HepG2 (cell line): ENCODE measurements at regions not wholly inside any gene's neighbourhood (a gene's known extent, or its start where the extent isn't known, plus 50 kb on each side); places are given as distances from the start of the nearest gene placed in this dataset.

ENCODE experiments used
- ATAC-seq: fragments of 200-7000 bp; cut with Tn5 transposase; 3 replicates; pipeline ENCODE4 v1.9.1; 2020; ENCODE audit warnings: mild to moderate bottlenecking, moderate library complexity
- BruUV-seq: library from RNA; stranded (reverse); fragments of 400-500 nt; replicated peaks from 2 replicates; lab custom pipeline; 2021; lab: Mats Ljungman, UMichigan
- CTCF ChIA-PET: fragments of 300-600 bp; formaldehyde crosslinking; extraction: SDS; loops from one replicate; lab custom pipeline; 2021; ENCODE audit warnings: low total read pairs, inconsistent platforms, low intra/inter-chr PET ratio; lab: Yijun Ruan, JAX
- POLR2A ChIA-PET: fragments of 350-600 bp; sonication (Branson Sonifier 250); formaldehyde crosslinking; loops from one replicate; lab custom pipeline; 2020; ENCODE audit warnings: antibody characterized with exemption, inconsistent platforms; lab: Yijun Ruan, JAX
- DNase-seq: peaks from one replicate; pipeline ENCODE4 v3.0.0-alpha.2; 2015; ENCODE audit warnings: low spot score
- FAIRE-seq: peaks from 3 replicates; lab custom pipeline; 2011; peaks lifted over from hg19 to GRCh38; lab: Jason Lieb, UNC
- H2AFZ ChIP-seq: one replicate; pipeline ENCODE4 v1.6.1; 2011; ENCODE audit warnings: low read length, inconsistent platforms
- H3K27ac ChIP-seq: fragments of 300-600 bp; 3 replicates; pipeline ENCODE4 v1.8.0; 2011; ENCODE audit warnings: mixed run types, mild to moderate bottlenecking, mixed read lengths, low read length, inconsistent platforms; ENCODE audit not compliant: insufficient read depth; ENCODE audit errors: extremely low read length
- H3K27me3 ChIP-seq, 2 experiments: fragments of 200-600 bp in 1 of 2; 2 replicates in 1 of 2; 3 replicates in 1 of 2; pipeline versions ENCODE4 v1.6.0 to v1.8.0; 2011; ENCODE audit warnings: low read length in 2 of 2, mild to moderate bottlenecking in 2 of 2, moderate library complexity in 2 of 2, inconsistent platforms in 1 of 2; ENCODE audit not compliant: insufficient read depth in 2 of 2, control insufficient read depth in 1 of 2
- H3K36me3 ChIP-seq, 2 experiments: fragments of 200-600 bp in 1 of 2; replicated peaks in 1 of 2; 2 replicates in 1 of 2; 3 replicates in 1 of 2; pipeline versions ENCODE4 v1.5.1 to v1.8.0; 2011; ENCODE audit warnings: low read length in 2 of 2, inconsistent platforms in 1 of 2; ENCODE audit not compliant: insufficient read depth in 2 of 2, control insufficient read depth in 1 of 2
- H3K4me1 ChIP-seq: 2 replicates; pipeline ENCODE4 v1.5.1; 2012; ENCODE audit warnings: low read length, inconsistent platforms; ENCODE audit not compliant: insufficient read depth
- H3K4me2 ChIP-seq: 2 replicates; pipeline ENCODE4 v1.6.0; 2011; ENCODE audit warnings: low read depth, low read length, inconsistent platforms
- H3K4me3 ChIP-seq, 3 experiments: fragments of 200-600 bp in 1 of 3; sonication (generic), shearing (Covaris generic) in 1 of 3; replicated peaks in 1 of 3; 2 replicates each; pipeline ENCODE4 v1.5.1; 2011 to 2016; ENCODE audit warnings: low read length in 3 of 3, inconsistent platforms in 2 of 3, low read depth in 2 of 3, mild to moderate bottlenecking in 2 of 3, control low read depth in 1 of 3, mixed read lengths in 1 of 3; ENCODE audit not compliant: insufficient read depth in 1 of 3
- H3K79me2 ChIP-seq: one replicate; pipeline ENCODE4 v1.6.1; 2011; ENCODE audit warnings: low read length, inconsistent platforms; ENCODE audit not compliant: insufficient read depth
- H3K9ac ChIP-seq: 2 replicates; pipeline ENCODE4 v1.6.0; 2011; ENCODE audit warnings: mild to moderate bottlenecking, low read depth, low read length, inconsistent platforms; ENCODE audit not compliant: insufficient read depth
- H3K9me3 ChIP-seq: 2 replicates; pipeline ENCODE4 v1.5.1; 2012; ENCODE audit warnings: mild to moderate bottlenecking, low read length
- H4K20me1 ChIP-seq: 2 replicates; pipeline ENCODE4 v1.6.0; 2011; ENCODE audit warnings: inconsistent platforms, mild to moderate bottlenecking, low read length, moderate library complexity; ENCODE audit not compliant: insufficient read depth
- KDM3A ChIP-seq: IDR thresholded peaks from 2 replicates; pipeline ENCODE4 v1.6.1; 2018; ENCODE audit warnings: low read depth, missing compliant biosample characterization
- KLF11 ChIP-seq: IDR thresholded peaks from 2 replicates; pipeline ENCODE4 v1.6.1; 2016; ENCODE audit warnings: missing compliant biosample characterization
- ZBTB38 ChIP-seq: sonication (generic); formaldehyde crosslinking; IDR thresholded peaks from 2 replicates; pipeline ENCODE4 v1.5.1; 2020; ENCODE audit warnings: mild to moderate bottlenecking, missing genetic modification reagents
- ZKSCAN1 ChIP-seq: fragments of 150-350 bp; IDR thresholded peaks from 2 replicates; pipeline ENCODE4 v1.6.1; 2014; ENCODE audit warnings: low read length
- ZNF224 ChIP-seq: sonication (generic); formaldehyde crosslinking; IDR thresholded peaks from 2 replicates; pipeline ENCODE4 v1.5.0; 2020; ENCODE audit warnings: mild to moderate bottlenecking, missing genetic modification reagents
- ZNF234 ChIP-seq: sonication (generic); formaldehyde crosslinking; conservative IDR thresholded peaks from 2 replicates; pipeline ENCODE4 v1.5.1; 2020; ENCODE audit warnings: mild to moderate bottlenecking, missing genetic modification reagents
- ZNF839 ChIP-seq: sonication (generic); formaldehyde crosslinking; IDR thresholded peaks from 2 replicates; pipeline ENCODE4 v1.4.0; 2020; ENCODE audit warnings: missing genetic modification reagents, mild to moderate bottlenecking, borderline replicate concordance
- ZNF883 ChIP-seq: sonication (generic); formaldehyde crosslinking; IDR thresholded peaks from 2 replicates; pipeline ENCODE4 v1.5.1; 2020; ENCODE audit warnings: mild to moderate bottlenecking, missing genetic modification reagents; ENCODE audit errors: not compliant biosample characterization
- WGBS: methylation state at CpG from one replicate; pipeline ENCODE4 v1.1.6; 2017; ENCODE audit warnings: low lambda C conversion rate; 5-methylcytosine and 5-hydroxymethylcytosine counted together
- in situ Hi-C: cut with HindIII; loops from 2 replicates; pipeline ENCODE4 v1.10.0; 2017; ENCODE audit warnings: low pct_unique_long_range_greater_than_20kb; ENCODE audit not compliant: extremely low pct_ligation_motif_present
- intact Hi-C: fragments of 100-400 bp; cut with micrococcal nuclease; formaldehyde crosslinking; loops from one replicate; pipeline ENCODE4 v1.10.0; 2022; ENCODE audit not compliant: unreplicated experiment
- TF ChIP-seq, protein P1 (sequence below), 2 experiments: sonication (generic) in 1 of 2; formaldehyde crosslinking in 1 of 2; IDR thresholded peaks; 2 replicates each; pipeline versions ENCODE4 v1.4.0 to v1.6.1; 2016 to 2020; ENCODE audit warnings: borderline replicate concordance in 1 of 2, low read depth in 1 of 2, mild to moderate bottlenecking in 1 of 2, missing genetic modification reagents in 1 of 2
- TF ChIP-seq, protein P2 (sequence below): sonication (generic); formaldehyde crosslinking; conservative IDR thresholded peaks from 2 replicates; pipeline ENCODE4 v1.4.0; 2020; ENCODE audit warnings: missing genetic modification reagents
- TF ChIP-seq, protein P3 (sequence below): sonication (generic); formaldehyde crosslinking; IDR thresholded peaks from 2 replicates; pipeline ENCODE4 v1.8.0; 2022; ENCODE audit warnings: low read depth, missing genetic modification reagents
- TF ChIP-seq, protein P4 (sequence below): sonication (generic); formaldehyde crosslinking; IDR thresholded peaks from 2 replicates; pipeline ENCODE4 v1.9.0; 2022; ENCODE audit warnings: low read depth, missing genetic modification reagents

DNA sequence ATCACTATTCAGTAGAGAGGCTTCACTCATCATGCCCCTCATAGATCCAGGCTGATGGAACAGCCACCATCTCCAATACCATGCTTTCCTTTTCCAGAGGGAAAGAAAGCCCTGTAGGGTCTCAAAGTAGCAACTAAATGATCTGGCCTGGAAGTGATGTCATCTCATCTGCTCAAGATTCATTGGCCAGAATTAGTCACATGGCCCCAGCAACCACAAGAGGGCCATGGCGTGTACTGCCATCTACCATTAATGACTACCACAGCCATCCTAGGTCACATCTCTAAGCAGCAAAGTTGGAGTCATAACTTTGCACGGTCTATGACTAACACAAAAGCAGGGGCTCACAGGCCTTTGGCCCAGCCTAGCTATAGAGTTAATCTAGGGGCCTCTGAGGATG is 194.8 kb downstream of the KIT start:
- Histone ChIP-seq H3K79me2 (no peaks in the 10 kb centered on the region), H3K9ac (no peak overlapping the region)
- DNase-seq, result no peak
- no peak for TF ChIP-seq KDM3A
- TF ChIP-seq, protein P1, sequence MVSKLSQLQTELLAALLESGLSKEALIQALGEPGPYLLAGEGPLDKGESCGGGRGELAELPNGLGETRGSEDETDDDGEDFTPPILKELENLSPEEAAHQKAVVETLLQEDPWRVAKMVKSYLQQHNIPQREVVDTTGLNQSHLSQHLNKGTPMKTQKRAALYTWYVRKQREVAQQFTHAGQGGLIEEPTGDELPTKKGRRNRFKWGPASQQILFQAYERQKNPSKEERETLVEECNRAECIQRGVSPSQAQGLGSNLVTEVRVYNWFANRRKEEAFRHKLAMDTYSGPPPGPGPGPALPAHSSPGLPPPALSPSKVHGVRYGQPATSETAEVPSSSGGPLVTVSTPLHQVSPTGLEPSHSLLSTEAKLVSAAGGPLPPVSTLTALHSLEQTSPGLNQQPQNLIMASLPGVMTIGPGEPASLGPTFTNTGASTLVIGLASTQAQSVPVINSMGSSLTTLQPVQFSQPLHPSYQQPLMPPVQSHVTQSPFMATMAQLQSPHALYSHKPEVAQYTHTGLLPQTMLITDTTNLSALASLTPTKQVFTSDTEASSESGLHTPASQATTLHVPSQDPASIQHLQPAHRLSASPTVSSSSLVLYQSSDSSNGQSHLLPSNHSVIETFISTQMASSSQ (IDR thresholded peaks at IDR 0.05; ENCODE audit: low read depth), result no peak
- TF ChIP-seq, protein P1 (CRISPR knock-in tag; IDR thresholded peaks at IDR 0.05; ENCODE audit: borderline replicate concordance), result no peak
- TF ChIP-seq, protein P2, sequence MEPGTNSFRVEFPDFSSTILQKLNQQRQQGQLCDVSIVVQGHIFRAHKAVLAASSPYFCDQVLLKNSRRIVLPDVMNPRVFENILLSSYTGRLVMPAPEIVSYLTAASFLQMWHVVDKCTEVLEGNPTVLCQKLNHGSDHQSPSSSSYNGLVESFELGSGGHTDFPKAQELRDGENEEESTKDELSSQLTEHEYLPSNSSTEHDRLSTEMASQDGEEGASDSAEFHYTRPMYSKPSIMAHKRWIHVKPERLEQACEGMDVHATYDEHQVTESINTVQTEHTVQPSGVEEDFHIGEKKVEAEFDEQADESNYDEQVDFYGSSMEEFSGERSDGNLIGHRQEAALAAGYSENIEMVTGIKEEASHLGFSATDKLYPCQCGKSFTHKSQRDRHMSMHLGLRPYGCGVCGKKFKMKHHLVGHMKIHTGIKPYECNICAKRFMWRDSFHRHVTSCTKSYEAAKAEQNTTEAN (CRISPR knock-in tag), result no peak
- no peak for TF ChIP-seq ZBTB38 (CRISPR knock-in tag)
- no peak for TF ChIP-seq ZNF883 (CRISPR knock-in tag)
- no peak for TF ChIP-seq ZNF234 (CRISPR knock-in tag)
- TF ChIP-seq ZNF224 (CRISPR knock-in tag), result no peak
- no peak for TF ChIP-seq ZNF839
- TF ChIP-seq, protein P3, sequence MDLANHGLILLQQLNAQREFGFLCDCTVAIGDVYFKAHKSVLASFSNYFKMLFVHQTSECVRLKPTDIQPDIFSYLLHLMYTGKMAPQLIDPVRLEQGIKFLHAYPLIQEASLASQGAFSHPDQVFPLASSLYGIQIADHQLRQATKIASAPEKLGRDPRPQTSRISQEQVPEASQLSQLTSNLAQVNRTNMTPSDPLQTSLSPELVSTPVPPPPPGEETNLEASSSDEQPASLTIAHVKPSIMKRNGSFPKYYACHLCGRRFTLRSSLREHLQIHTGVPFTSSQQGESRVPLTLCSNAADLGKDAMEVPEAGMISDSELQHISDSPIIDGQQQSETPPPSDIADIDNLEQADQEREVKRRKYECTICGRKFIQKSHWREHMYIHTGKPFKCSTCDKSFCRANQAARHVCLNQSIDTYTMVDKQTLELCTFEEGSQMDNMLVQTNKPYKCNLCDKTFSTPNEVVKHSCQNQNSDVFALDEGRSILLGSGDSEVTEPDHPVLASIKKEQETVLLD (CRISPR knock-in tag), result no peak
- no peak for TF ChIP-seq KLF11 (CRISPR knock-in tag)
- no peak for TF ChIP-seq ZKSCAN1
- TF ChIP-seq, protein P4, sequence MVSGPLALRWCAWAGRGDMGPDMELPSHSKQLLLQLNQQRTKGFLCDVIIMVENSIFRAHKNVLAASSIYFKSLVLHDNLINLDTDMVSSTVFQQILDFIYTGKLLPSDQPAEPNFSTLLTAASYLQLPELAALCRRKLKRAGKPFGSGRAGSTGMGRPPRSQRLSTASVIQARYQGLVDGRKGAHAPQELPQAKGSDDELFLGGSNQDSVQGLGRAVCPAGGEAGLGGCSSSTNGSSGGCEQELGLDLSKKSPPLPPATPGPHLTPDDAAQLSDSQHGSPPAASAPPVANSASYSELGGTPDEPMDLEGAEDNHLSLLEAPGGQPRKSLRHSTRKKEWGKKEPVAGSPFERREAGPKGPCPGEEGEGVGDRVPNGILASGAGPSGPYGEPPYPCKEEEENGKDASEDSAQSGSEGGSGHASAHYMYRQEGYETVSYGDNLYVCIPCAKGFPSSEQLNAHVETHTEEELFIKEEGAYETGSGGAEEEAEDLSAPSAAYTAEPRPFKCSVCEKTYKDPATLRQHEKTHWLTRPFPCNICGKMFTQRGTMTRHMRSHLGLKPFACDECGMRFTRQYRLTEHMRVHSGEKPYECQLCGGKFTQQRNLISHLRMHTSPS (CRISPR knock-in tag), result no peak
- TF ChIP-seq, all 625 proteins: peak for 0
- Histone ChIP-seq H3K4me1 (no peaks in the 10 kb centered on the region), H3K27me3 (peaks cover 0 to 4% of the 10 kb centered on the region in 2 experiments; a peak in 2 of 5 replicates), H3K27ac (no peak overlapping the region), H2AFZ (no peak overlapping the region), H3K9me3 (no peaks in the 10 kb centered on the region), H4K20me1 (no peaks in the 10 kb centered on the region), H3K4me3 (no peak overlapping the region), H3K4me2 (no peak overlapping the region), H3K36me3 (no peaks in the 10 kb centered on the region)
- FAIRE-seq (no peak), ATAC-seq (no peak)
- BruUV-seq, result no TSS peak
- in situ Hi-C loops (no loop called here), intact Hi-C loops (no loop called here)
- POLR2A ChIA-PET, result no interaction called here
- CTCF ChIA-PET, result no interaction called here
- WGBS, result 14% methylated on average over 1 of the region's 2 CpGs
